ENCODE measurements at regions not wholly inside any gene's neighbourhood (a gene's known extent, or its start where the extent isn't known, plus 50 kb on each side); places are given as distances from the start of the nearest gene placed in this dataset.

DNA sequence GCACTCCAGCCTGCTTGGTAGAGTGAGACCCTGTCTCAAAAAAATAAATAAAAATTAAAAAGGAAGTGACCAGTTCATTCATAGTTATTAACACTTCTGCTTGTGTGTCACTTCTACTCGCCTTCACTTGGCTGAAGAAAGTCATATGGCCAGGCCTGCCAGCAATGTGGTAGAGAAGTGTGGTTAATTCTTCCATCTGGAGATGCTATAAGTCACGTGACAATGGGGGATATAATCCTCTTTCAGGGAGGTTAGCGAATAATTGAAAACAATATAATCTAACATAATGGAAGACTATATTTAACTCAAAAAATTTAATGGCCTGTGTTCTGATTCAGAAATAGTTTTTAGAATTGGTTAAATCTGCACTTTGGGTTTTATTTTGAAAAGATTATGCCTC, 305.6 kb downstream of the DOCK8 start:
- Histone ChIP-seq H3K9ac (ENCODE audit: low read length) (no peak overlapping the region), H3K36me3 (replicated peaks; ENCODE audit: low read depth, low read length) (no peaks in the 10 kb centered on the region), H3K4me2 (ENCODE audit: low read length) (no peak overlapping the region), H2AFZ (ENCODE audit: low read depth, low read length) (no peak overlapping the region), H3K27ac (ENCODE audit: low read length) (no peak overlapping the region), H3K27me3 (ENCODE audit: low read depth, low read length) (0 out of 2 replicates have a peak, but pooled peaks cover 5% of the 10 kb centered on the region), H4K20me1 (ENCODE audit: insufficient read depth, low read length) (no peaks in the 10 kb centered on the region), H3K9me3 (ENCODE audit: insufficient read depth, low read length) (no peaks in the 10 kb centered on the region), H3K4me3 (ENCODE audit: low read length) (no peak overlapping the region), H3K79me2 (ENCODE audit: low read length) (no peaks in the 10 kb centered on the region), H3K4me1 (ENCODE audit: low read length) (no peaks in the 10 kb centered on the region)
- TF ChIP-seq CTCF (IDR thresholded peaks at IDR 0.05; ENCODE audit: low read depth, low read length) (no peak), EZH2phosphoT487 (IDR thresholded peaks at IDR 0.05; ENCODE audit: low read depth) (no peak)

DNA sequence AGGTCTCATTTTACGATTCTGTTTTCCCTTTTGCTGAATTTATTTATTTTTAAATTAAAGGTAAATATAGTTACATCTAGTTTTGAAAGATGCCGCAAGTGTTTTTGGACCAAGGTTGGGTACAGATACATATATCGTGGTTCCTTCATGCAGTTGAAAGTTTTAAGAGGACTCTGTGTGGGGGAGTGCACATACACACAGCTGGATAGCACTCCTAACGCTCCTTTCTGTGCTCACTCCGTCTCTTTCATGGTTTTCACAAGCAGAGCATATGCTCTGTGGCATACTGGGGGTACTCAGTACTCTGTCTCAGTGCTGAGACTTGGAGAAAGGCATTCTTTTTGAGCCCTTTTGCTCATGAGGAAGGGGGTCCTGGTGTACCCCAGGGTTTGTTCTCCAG, 307.5 kb downstream of the DOCK8 start:
- Histone ChIP-seq H4K20me1 (ENCODE audit: insufficient read depth, low read length) (no peaks in the 10 kb centered on the region), H3K4me3 (ENCODE audit: low read length) (no peak overlapping the region), H3K4me1 (ENCODE audit: low read length) (peaks cover 4% of the 10 kb centered on the region), H3K9me3 (ENCODE audit: insufficient read depth, low read length) (no peaks in the 10 kb centered on the region), H2AFZ (ENCODE audit: low read depth, low read length) (no peak overlapping the region), H3K27ac (ENCODE audit: low read length) (no peak overlapping the region), H3K9ac (ENCODE audit: low read length) (no peak overlapping the region), H3K79me2 (ENCODE audit: low read length) (no peaks in the 10 kb centered on the region), H3K27me3 (ENCODE audit: low read depth, low read length) (no peaks in the 10 kb centered on the region), H3K36me3 (replicated peaks; ENCODE audit: low read depth, low read length) (no peaks in the 10 kb centered on the region), H3K4me2 (ENCODE audit: low read length) (no peak overlapping the region)
- TF ChIP-seq CTCF (IDR thresholded peaks at IDR 0.05; ENCODE audit: low read depth, low read length) = no peak
- TF ChIP-seq EZH2phosphoT487 (IDR thresholded peaks at IDR 0.05; ENCODE audit: low read depth) = no peak

- Histone ChIP-seq H3K9ac (ENCODE audit: low read length) (no peak overlapping the region), H3K79me2 (ENCODE audit: low read length) (no peaks in the 10 kb centered on the region), H3K9me3 (ENCODE audit: insufficient read depth, low read length) (no peaks in the 10 kb centered on the region), H3K27ac (ENCODE audit: low read length) (no peak overlapping the region), H4K20me1 (ENCODE audit: insufficient read depth, low read length) (no peaks in the 10 kb centered on the region), H3K4me2 (ENCODE audit: low read length) (no peak overlapping the region), H3K27me3 (ENCODE audit: low read depth, low read length) (no peaks in the 10 kb centered on the region), H2AFZ (ENCODE audit: low read depth, low read length) (no peak overlapping the region), H3K4me3 (ENCODE audit: low read length) (no peak overlapping the region), H3K4me1 (ENCODE audit: low read length) (peaks cover 7% of the 10 kb centered on the region), H3K36me3 (replicated peaks; ENCODE audit: low read depth, low read length) (no peaks in the 10 kb centered on the region)
- no peak for TF ChIP-seq EZH2phosphoT487 (IDR thresholded peaks at IDR 0.05; ENCODE audit: low read depth)
- TF ChIP-seq CTCF (IDR thresholded peaks at IDR 0.05; ENCODE audit: low read depth, low read length) = no peak
Measured at GRCh38 chr9:522658-523057, 308.0 kb downstream of the DOCK8 start.

- no peak overlapping the region for H3K9ac ChIP-seq (ENCODE audit: low read length)
- no peak overlapping the region for H3K27ac ChIP-seq (ENCODE audit: low read length)
- no peak overlapping the region for H3K4me2 ChIP-seq (ENCODE audit: low read length)
- no peaks in the 10 kb centered on the region for H3K27me3 ChIP-seq (ENCODE audit: low read depth, low read length)
- no peaks in the 10 kb centered on the region for H3K9me3 ChIP-seq (ENCODE audit: insufficient read depth, low read length)
- no peaks in the 10 kb centered on the region for H4K20me1 ChIP-seq (ENCODE audit: insufficient read depth, low read length)
- TF ChIP-seq CTCF (IDR thresholded peaks at IDR 0.05; ENCODE audit: low read depth, low read length) (no peak), EZH2phosphoT487 (IDR thresholded peaks at IDR 0.05; ENCODE audit: low read depth) (no peak)
- no peak overlapping the region for H3K4me3 ChIP-seq (ENCODE audit: low read length)
- no peak overlapping the region for H2AFZ ChIP-seq (ENCODE audit: low read depth, low read length)
- peaks cover 7% of the 10 kb centered on the region for H3K4me1 ChIP-seq (ENCODE audit: low read length)
- no peaks in the 10 kb centered on the region for H3K36me3 ChIP-seq (replicated peaks; ENCODE audit: low read depth, low read length)
- no peaks in the 10 kb centered on the region for H3K79me2 ChIP-seq (ENCODE audit: low read length)
Measured at GRCh38 chr9:523444-523843, 308.8 kb downstream of the DOCK8 start.

All from OCI-LY3 (cell line).